ENCODE measurements at regions not wholly inside any gene's neighbourhood (a gene's known extent, or its start where the extent isn't known, plus 50 kb on each side); places are given as distances from the start of the nearest gene placed in this dataset.
A peak's percentile ranks its signal among the peaks of the same experiment; 100 is the strongest.
"Not testable (repeated sequence)": the region's sequence is repeated elsewhere in the genome, so short reads cannot be mapped to it uniquely, and the experiment has no call there.

GRCh38 chr7:131056007-131056406 lies 271.7 kb upstream of the MKLN1 start:
- TF ChIP-seq CTCF (IDR thresholded peaks at IDR 0.05; ENCODE audit: low read depth, low read length), result no peak
- no peak for DNase-seq (ENCODE audit: low read depth, low spot score)
- in situ Hi-C loops (cut with HindIII; ENCODE audit: low sequenced_read_pairs), result no loop called here
- H3K4me3 ChIP-seq (ENCODE audit: low read depth, low read length), result no peak overlapping the region

GRCh38 chr7:131057015-131057793 lies 270.5 kb upstream of the MKLN1 start:
- H3K4me3 ChIP-seq (ENCODE audit: low read depth, low read length), result no peak overlapping the region
- in situ Hi-C loops (cut with HindIII; ENCODE audit: low sequenced_read_pairs), result no loop called here
- DNase-seq (ENCODE audit: low read depth, low spot score), result peak; percentile 93
- TF ChIP-seq CTCF (IDR thresholded peaks at IDR 0.05; ENCODE audit: low read depth, low read length), result no peak

- no peak overlapping the region for H3K4me3 ChIP-seq (ENCODE audit: low read depth, low read length)
- no peak for TF ChIP-seq CTCF (IDR thresholded peaks at IDR 0.05; ENCODE audit: low read depth, low read length)
- DNase-seq (ENCODE audit: low read depth, low spot score), result no peak
- in situ Hi-C loops (cut with HindIII; ENCODE audit: low sequenced_read_pairs), result no loop called here
These were observed 269.9 kb upstream of the MKLN1 start for GRCh38 chr7:131057794-131058070.

- H3K4me3 ChIP-seq (ENCODE audit: low read depth, low read length); in situ Hi-C loops (cut with HindIII; ENCODE audit: low sequenced_read_pairs): not testable (repeated sequence)
These were observed 269.0 kb upstream of the MKLN1 start for GRCh38 chr7:131058561-131059288.

GRCh38 chr7:131059401-131059800 lies 268.3 kb upstream of the MKLN1 start:
- in situ Hi-C loops (cut with HindIII; ENCODE audit: low sequenced_read_pairs), result not testable (repeated sequence)

More at GRCh38 chr7:131058561-131059288, 269.0 kb upstream of the MKLN1 start:
- not testable (repeated sequence) for DNase-seq (ENCODE audit: low read depth, low spot score)

GRCh38 chr7:131061158-131061557 lies 266.5 kb upstream of the MKLN1 start:
- in situ Hi-C loops (cut with HindIII; ENCODE audit: low sequenced_read_pairs), result no loop called here
- no peak overlapping the region for H3K4me3 ChIP-seq (ENCODE audit: low read depth, low read length)
- TF ChIP-seq CTCF (IDR thresholded peaks at IDR 0.05; ENCODE audit: low read depth, low read length), result no peak
- DNase-seq (ENCODE audit: low read depth, low spot score), result no peak

More at GRCh38 chr7:131059401-131059800, 268.3 kb upstream of the MKLN1 start:
- DNase-seq (ENCODE audit: low read depth, low spot score); H3K4me3 ChIP-seq (ENCODE audit: low read depth, low read length): not testable (repeated sequence)

GRCh38 chr7:131061818-131062217 lies 265.9 kb upstream of the MKLN1 start:
- no peak for DNase-seq (ENCODE audit: low read depth, low spot score)
- TF ChIP-seq CTCF (IDR thresholded peaks at IDR 0.05; ENCODE audit: low read depth, low read length), result no peak
- in situ Hi-C loops (cut with HindIII; ENCODE audit: low sequenced_read_pairs), result no loop called here
- no peak overlapping the region for H3K4me3 ChIP-seq (ENCODE audit: low read depth, low read length)
